ENCODE measurements at regions not wholly inside any gene's neighbourhood (a gene's known extent, or its start where the extent isn't known, plus 50 kb on each side); places are given as distances from the start of the nearest gene placed in this dataset.

GRCh38 chr6:90765491-90765890, 178.6 kb upstream of the MAP3K7 start:
- no peak for ATAC-seq
- ChIA-PET POLR2A (no interaction called here), CTCF (no interaction called here)
- Mint-ChIP-seq H3K4me3 (no peak overlapping the region), H3K9me3 (no peaks in the 10 kb centered on the region), H3K27ac (no peak overlapping the region), H3K36me3 (ENCODE audit: low read depth) (no peaks in the 10 kb centered on the region), H3K4me1 (ENCODE audit: low read depth) (no peaks in the 10 kb centered on the region), H3K27me3 (peaks cover 1% of the 10 kb centered on the region)
- no peak for TF ChIP-seq CTCF (IDR thresholded peaks at IDR 0.05)
- DNase-seq: no peak
- intact Hi-C loops (cut with micrococcal nuclease): no loop called here

GRCh38 chr6:90764001-90764400, 177.1 kb upstream of the MAP3K7 start:
- no peak for DNase-seq

GRCh38 chr6:90759664-90760063, 172.8 kb upstream of the MAP3K7 start:
- ChIA-PET CTCF (no interaction called here), POLR2A (no interaction called here)
- no peak overlapping the region for H3K4me3 Mint-ChIP-seq
- ATAC-seq (no peak), DNase-seq (no peak)
- TF ChIP-seq CTCF (IDR thresholded peaks at IDR 0.05): no peak
- H3K27ac Mint-ChIP-seq: no peak overlapping the region
- H3K4me1 Mint-ChIP-seq (ENCODE audit: low read depth): no peaks in the 10 kb centered on the region
- H3K36me3 Mint-ChIP-seq (ENCODE audit: low read depth): no peaks in the 10 kb centered on the region
- intact Hi-C loops (cut with micrococcal nuclease): no loop called here
- no peaks in the 10 kb centered on the region for H3K9me3 Mint-ChIP-seq
- peaks cover 5% of the 10 kb centered on the region for H3K27me3 Mint-ChIP-seq

More at GRCh38 chr6:90764001-90764400, 177.1 kb upstream of the MAP3K7 start:
- no peak for TF ChIP-seq CTCF (IDR thresholded peaks at IDR 0.05)
- ChIA-PET CTCF (no interaction called here), POLR2A (no interaction called here)
- H3K36me3 Mint-ChIP-seq (ENCODE audit: low read depth): no peaks in the 10 kb centered on the region
- H3K27ac Mint-ChIP-seq: no peak overlapping the region
- no peaks in the 10 kb centered on the region for H3K4me1 Mint-ChIP-seq (ENCODE audit: low read depth)
- no peaks in the 10 kb centered on the region for H3K9me3 Mint-ChIP-seq
- H3K4me3 Mint-ChIP-seq: no peak overlapping the region
- intact Hi-C loops (cut with micrococcal nuclease): no loop called here
- no peak for ATAC-seq
- H3K27me3 Mint-ChIP-seq: peaks cover 5% of the 10 kb centered on the region

GRCh38 chr6:90758741-90759140, 171.9 kb upstream of the MAP3K7 start:
- TF ChIP-seq CTCF (IDR thresholded peaks at IDR 0.05): no peak
- Mint-ChIP-seq H3K36me3 (ENCODE audit: low read depth) (no peaks in the 10 kb centered on the region), H3K27me3 (peaks cover 5% of the 10 kb centered on the region), H3K9me3 (no peaks in the 10 kb centered on the region), H3K4me1 (ENCODE audit: low read depth) (no peaks in the 10 kb centered on the region), H3K27ac (no peak overlapping the region), H3K4me3 (no peak overlapping the region)
- no peak for DNase-seq
- CTCF ChIA-PET: no interaction called here
- POLR2A ChIA-PET: no interaction called here
- intact Hi-C loops (cut with micrococcal nuclease): no loop called here
- ATAC-seq: no peak

- TF ChIP-seq CTCF (IDR thresholded peaks at IDR 0.05): no peak
- Mint-ChIP-seq H3K9me3 (no peaks in the 10 kb centered on the region), H3K27me3 (peaks cover 1% of the 10 kb centered on the region), H3K27ac (no peak overlapping the region), H3K4me3 (no peak overlapping the region), H3K4me1 (ENCODE audit: low read depth) (no peaks in the 10 kb centered on the region), H3K36me3 (ENCODE audit: low read depth) (no peaks in the 10 kb centered on the region)
- intact Hi-C loops (cut with micrococcal nuclease): no loop called here
- ChIA-PET POLR2A (interaction anchor here (1.1 kb wide), 1 partner anchor 11 kb away, joined by 3 read pairs; no protein-coding TSS in a partner anchor), CTCF (no interaction called here)
- ATAC-seq (no peak), DNase-seq (no peak)
These were observed 167.2 kb upstream of the MAP3K7 start for GRCh38 chr6:90753820-90754643.

Data from activated CD8-positive, alpha-beta T cell treated with anti-CD3 and anti-CD28 coated beads for 36 hours (primary cell).